HCT116 (cell line): ENCODE measurements at regions not wholly inside any gene's neighbourhood (a gene's known extent, or its start where the extent isn't known, plus 50 kb on each side); places are given as distances from the start of the nearest gene placed in this dataset.

ENCODE experiments used
- ATAC-seq: fragments of 200-7000 bp; cut with Tn5 transposase; 2 replicates; pipeline ENCODE4 v1.9.1; 2020; ENCODE audit warnings: mild to moderate bottlenecking, moderate library complexity
- BruUV-seq: library from RNA; stranded (reverse); fragments of 400-500 nt; replicated peaks from 2 replicates; lab custom pipeline; 2021; lab: Mats Ljungman, UMichigan
- CTCF ChIA-PET: fragments of 300-600 bp; sonication (Branson Sonifier 250); formaldehyde crosslinking; loops from one replicate; lab custom pipeline; 2021; ENCODE audit warnings: antibody characterized with exemption; lab: Charles Lee
- POLR2A ChIA-PET: fragments of 300-600, 350-600 bp; sonication (Branson Sonifier 250); formaldehyde crosslinking; loops from one replicate; lab custom pipeline; 2021; ENCODE audit warnings: antibody characterized with exemption; lab: Charles Lee
- RAD21 ChIA-PET, 2 experiments: fragments of 300-600 bp; sonication (Branson Sonifier 250); formaldehyde crosslinking; loops; one replicate each; lab custom pipeline; 2023; ENCODE audit warnings: low total read pairs in 2 of 2; ENCODE audit not compliant: uncharacterized antibody in 2 of 2, unreplicated experiment in 2 of 2, low non-redundant PET in 1 of 2; lab: Charles Lee
- DNase-seq: peaks from one replicate; pipeline ENCODE4 v3.0.0-alpha.2; 2010; ENCODE audit warnings: low read depth, low spot score
- H2AFZ ChIP-seq: fragments of 200-600 bp; shearing (Covaris generic), sonication (generic); 2 replicates; pipeline ENCODE4 v1.6.1; 2017; ENCODE audit warnings: low read depth, mixed run types, mixed read lengths, antibody characterized with exemption, low read length; ENCODE audit not compliant: poor library complexity, severe bottlenecking
- H3K27ac ChIP-seq: 2 replicates; pipeline ENCODE4 v1.5.1; 2012; ENCODE audit warnings: low read depth, low read length
- H3K27me3 ChIP-seq: fragments of 200-600 bp; sonication (generic); 2 replicates; pipeline ENCODE4 v1.6.1; 2016; ENCODE audit warnings: mixed run types, low read length, mixed read lengths; ENCODE audit not compliant: insufficient read depth
- H3K36me3 ChIP-seq, 2 experiments: fragments of 200-500 bp in 1 of 2; fragments of 200-600 bp in 1 of 2; sonication (Bioruptor generic) in 1 of 2; sonication (generic) in 1 of 2; 2 replicates each; pipeline versions ENCODE4 v1.5.1 to v1.6.1; 2014 to 2016; ENCODE audit warnings: low read length in 2 of 2, inconsistent platforms in 1 of 2, mixed read lengths in 1 of 2, mixed run types in 1 of 2; ENCODE audit not compliant: insufficient read depth in 2 of 2, control insufficient read depth in 1 of 2
- H3K4me1 ChIP-seq, 2 experiments: fragments of 200-600 bp in 1 of 2; sonication (generic) in 1 of 2; 2 replicates each; pipeline versions ENCODE4 v1.5.1 to v1.6.1; 2012 to 2017; ENCODE audit warnings: low read length in 2 of 2, inconsistent platforms in 1 of 2, mild to moderate bottlenecking in 1 of 2, mixed read lengths in 1 of 2, mixed run types in 1 of 2, moderate library complexity in 1 of 2; ENCODE audit not compliant: insufficient read depth in 2 of 2, control insufficient read depth in 1 of 2
- H3K4me2 ChIP-seq: fragments of 200-600 bp; sonication (generic); 2 replicates; pipeline ENCODE4 v1.6.1; 2017; ENCODE audit warnings: mixed run types, low read length, mixed read lengths
- H3K4me3 ChIP-seq, 2 experiments: fragments of 200-600 bp in 1 of 2; sonication (generic) in 1 of 2; replicated peaks in 1 of 2; 2 replicates each; pipeline ENCODE4 v1.5.1; 2011 to 2016; ENCODE audit warnings: low read length in 2 of 2, control low read depth in 1 of 2, low read depth in 1 of 2, mild to moderate bottlenecking in 1 of 2, mixed read lengths in 1 of 2, mixed run types in 1 of 2
- H3K79me2 ChIP-seq: fragments of 200-600 bp; sonication (generic); 2 replicates; pipeline ENCODE4 v1.6.1; 2017; ENCODE audit warnings: mild to moderate bottlenecking, mixed run types, low read length, moderate library complexity, mixed read lengths; ENCODE audit not compliant: insufficient read depth
- H3K9ac ChIP-seq: fragments of 200-600 bp; sonication (generic); 2 replicates; pipeline ENCODE4 v1.6.1; 2016; ENCODE audit warnings: low read length, mixed read lengths
- H3K9me2 ChIP-seq: fragments of 200-600 bp; sonication (generic), shearing (Covaris generic); 2 replicates; pipeline ENCODE4 v1.6.1; 2017; ENCODE audit warnings: mixed run types, mild to moderate bottlenecking, moderate library complexity; ENCODE audit not compliant: insufficient read depth
- H3K9me3 ChIP-seq, 2 experiments: fragments of 200-500 bp in 1 of 2; fragments of 200-600 bp in 1 of 2; sonication (Bioruptor generic) in 1 of 2; sonication (generic) in 1 of 2; 2 replicates each; pipeline ENCODE4 v1.6.1; 2014 to 2017; ENCODE audit warnings: low read length in 2 of 2, mixed read lengths in 2 of 2, inconsistent platforms in 1 of 2, low read depth in 1 of 2, mild to moderate bottlenecking in 1 of 2, mixed run types in 1 of 2, moderate library complexity in 1 of 2; ENCODE audit not compliant: control insufficient read depth in 1 of 2, insufficient read depth in 1 of 2
- H4K20me1 ChIP-seq: fragments of 200-600 bp; sonication (generic), shearing (Covaris generic); 2 replicates; pipeline ENCODE4 v1.6.1; 2017; ENCODE audit warnings: mixed run types, mild to moderate bottlenecking, moderate library complexity; ENCODE audit not compliant: insufficient read depth
- CBX3 ChIP-seq: IDR thresholded peaks from 2 replicates; pipeline ENCODE4 v1.6.1; 2012; ENCODE audit warnings: low read depth
- CEBPB ChIP-seq: IDR thresholded peaks from 2 replicates; pipeline ENCODE4 v1.6.1; 2012; ENCODE audit warnings: low read depth
- CTCF ChIP-seq, 3 experiments: fragments of 200-600 bp in 1 of 3; sonication (generic) in 1 of 3; IDR thresholded peaks in 2 of 3; conservative IDR thresholded peaks in 1 of 3; 2 replicates each; pipeline ENCODE4 v1.5.1; 2012 to 2017; ENCODE audit warnings: low read depth in 2 of 3, low read length in 2 of 3, antibody characterized with exemption in 1 of 3, borderline replicate concordance in 1 of 3, control low read depth in 1 of 3, mild to moderate bottlenecking in 1 of 3, mixed read lengths in 1 of 3, mixed run types in 1 of 3, moderate library complexity in 1 of 3; ENCODE audit not compliant: insufficient read depth in 1 of 3
- EGR1 ChIP-seq: IDR thresholded peaks from 2 replicates; pipeline ENCODE4 v1.6.1; 2012; ENCODE audit warnings: low read depth
- EZH2 ChIP-seq: fragments of 200-600 bp; sonication (generic); IDR thresholded peaks from 2 replicates; pipeline ENCODE4 v1.6.1; 2017; ENCODE audit warnings: antibody characterized with exemption, mixed run types
- EZH2phosphoT487 ChIP-seq: fragments of 200-600 bp; IDR thresholded peaks from 2 replicates; pipeline ENCODE4 v1.6.1; 2018; ENCODE audit warnings: antibody characterized with exemption, borderline replicate concordance
- FOSL1 ChIP-seq: IDR thresholded peaks from 2 replicates; pipeline ENCODE4 v1.6.1; 2012; ENCODE audit warnings: low read depth
- JUND ChIP-seq: IDR thresholded peaks from 2 replicates; pipeline ENCODE4 v1.6.1; 2012
- POLR2AphosphoS5 ChIP-seq: IDR thresholded peaks from 2 replicates; pipeline ENCODE4 v1.6.1; 2011; ENCODE audit warnings: mild to moderate bottlenecking, low read depth, low read length, moderate library complexity
- RAD21 ChIP-seq: IDR thresholded peaks from 2 replicates; pipeline ENCODE4 v1.6.1; 2012; ENCODE audit warnings: low read depth, mild to moderate bottlenecking
- SIN3A ChIP-seq: IDR thresholded peaks from 2 replicates; pipeline ENCODE4 v1.6.1; 2012; ENCODE audit warnings: low read depth
- SRF ChIP-seq: IDR thresholded peaks from 2 replicates; pipeline ENCODE4 v1.6.1; 2012; ENCODE audit warnings: low read depth
- TCF7L2 ChIP-seq: IDR thresholded peaks from 2 replicates; pipeline ENCODE4 v1.7.0; 2011; ENCODE audit warnings: borderline replicate concordance, inconsistent platforms; ENCODE audit not compliant: insufficient read depth, insufficient read length; ENCODE audit errors: extremely low read depth
- YY1 ChIP-seq: IDR thresholded peaks from 2 replicates; pipeline ENCODE4 v1.6.1; 2011; ENCODE audit warnings: low read length, low read depth, moderate library complexity, mild to moderate bottlenecking; ENCODE audit not compliant: insufficient replicate concordance; ENCODE audit errors: extremely low read depth
- ZFX ChIP-seq: fragments of 450-650 bp; IDR thresholded peaks from 2 replicates; pipeline ENCODE4 v1.6.1; 2017
- intact Hi-C: fragments of 100-400 bp; cut with micrococcal nuclease; formaldehyde crosslinking; loops from 2 replicates; pipeline ENCODE4 v1.10.0; 2022
- TF ChIP-seq, protein P1 (sequence below): IDR thresholded peaks from 2 replicates; pipeline ENCODE4 v1.6.1; 2012; ENCODE audit warnings: low read depth
- TF ChIP-seq, protein P2 (sequence below): IDR thresholded peaks from 2 replicates; pipeline ENCODE4 v1.6.1; 2011; ENCODE audit warnings: mild to moderate bottlenecking, low read length, moderate library complexity; ENCODE audit not compliant: insufficient replicate concordance; ENCODE audit errors: extremely low read depth

DNA sequence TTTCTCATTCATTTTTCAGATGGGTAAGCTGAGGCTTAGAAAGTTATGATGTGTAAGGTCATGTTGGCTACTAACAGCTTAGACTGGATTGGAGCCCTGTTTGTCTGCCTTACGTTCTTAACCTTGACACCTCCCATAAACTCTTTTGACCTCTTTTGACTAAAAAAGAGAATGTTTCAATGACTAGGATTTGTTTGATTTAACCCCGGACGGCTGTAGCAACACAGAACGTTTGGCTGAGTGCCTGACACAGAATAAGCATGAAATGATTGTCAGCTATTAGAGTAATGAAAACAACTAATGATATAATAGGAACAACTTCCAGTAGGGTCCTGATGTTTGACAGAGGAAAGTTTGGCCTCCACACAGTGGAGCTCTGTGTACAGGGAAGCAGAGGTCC is 83.3 kb upstream of the PDZD8 start:
- TF ChIP-seq SRF, result no peak
- no peak for TF ChIP-seq TCF7L2
- no peak for TF ChIP-seq POLR2AphosphoS5
- no peak for TF ChIP-seq CTCF (IDR thresholded peaks at IDR 0.05 in 2 of 3, conservative IDR thresholded peaks at IDR 0.05 in 1 of 3; ENCODE audit: borderline replicate concordance in 1 of 3, insufficient read depth in 1 of 3, low read depth in 2 of 3, low read length in 2 of 3)
- TF ChIP-seq SIN3A, result no peak
- TF ChIP-seq, protein P1, sequence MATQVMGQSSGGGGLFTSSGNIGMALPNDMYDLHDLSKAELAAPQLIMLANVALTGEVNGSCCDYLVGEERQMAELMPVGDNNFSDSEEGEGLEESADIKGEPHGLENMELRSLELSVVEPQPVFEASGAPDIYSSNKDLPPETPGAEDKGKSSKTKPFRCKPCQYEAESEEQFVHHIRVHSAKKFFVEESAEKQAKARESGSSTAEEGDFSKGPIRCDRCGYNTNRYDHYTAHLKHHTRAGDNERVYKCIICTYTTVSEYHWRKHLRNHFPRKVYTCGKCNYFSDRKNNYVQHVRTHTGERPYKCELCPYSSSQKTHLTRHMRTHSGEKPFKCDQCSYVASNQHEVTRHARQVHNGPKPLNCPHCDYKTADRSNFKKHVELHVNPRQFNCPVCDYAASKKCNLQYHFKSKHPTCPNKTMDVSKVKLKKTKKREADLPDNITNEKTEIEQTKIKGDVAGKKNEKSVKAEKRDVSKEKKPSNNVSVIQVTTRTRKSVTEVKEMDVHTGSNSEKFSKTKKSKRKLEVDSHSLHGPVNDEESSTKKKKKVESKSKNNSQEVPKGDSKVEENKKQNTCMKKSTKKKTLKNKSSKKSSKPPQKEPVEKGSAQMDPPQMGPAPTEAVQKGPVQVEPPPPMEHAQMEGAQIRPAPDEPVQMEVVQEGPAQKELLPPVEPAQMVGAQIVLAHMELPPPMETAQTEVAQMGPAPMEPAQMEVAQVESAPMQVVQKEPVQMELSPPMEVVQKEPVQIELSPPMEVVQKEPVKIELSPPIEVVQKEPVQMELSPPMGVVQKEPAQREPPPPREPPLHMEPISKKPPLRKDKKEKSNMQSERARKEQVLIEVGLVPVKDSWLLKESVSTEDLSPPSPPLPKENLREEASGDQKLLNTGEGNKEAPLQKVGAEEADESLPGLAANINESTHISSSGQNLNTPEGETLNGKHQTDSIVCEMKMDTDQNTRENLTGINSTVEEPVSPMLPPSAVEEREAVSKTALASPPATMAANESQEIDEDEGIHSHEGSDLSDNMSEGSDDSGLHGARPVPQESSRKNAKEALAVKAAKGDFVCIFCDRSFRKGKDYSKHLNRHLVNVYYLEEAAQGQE, result no peak
- no peak for TF ChIP-seq JUND
- no peak for TF ChIP-seq CEBPB
- TF ChIP-seq, protein P2, sequence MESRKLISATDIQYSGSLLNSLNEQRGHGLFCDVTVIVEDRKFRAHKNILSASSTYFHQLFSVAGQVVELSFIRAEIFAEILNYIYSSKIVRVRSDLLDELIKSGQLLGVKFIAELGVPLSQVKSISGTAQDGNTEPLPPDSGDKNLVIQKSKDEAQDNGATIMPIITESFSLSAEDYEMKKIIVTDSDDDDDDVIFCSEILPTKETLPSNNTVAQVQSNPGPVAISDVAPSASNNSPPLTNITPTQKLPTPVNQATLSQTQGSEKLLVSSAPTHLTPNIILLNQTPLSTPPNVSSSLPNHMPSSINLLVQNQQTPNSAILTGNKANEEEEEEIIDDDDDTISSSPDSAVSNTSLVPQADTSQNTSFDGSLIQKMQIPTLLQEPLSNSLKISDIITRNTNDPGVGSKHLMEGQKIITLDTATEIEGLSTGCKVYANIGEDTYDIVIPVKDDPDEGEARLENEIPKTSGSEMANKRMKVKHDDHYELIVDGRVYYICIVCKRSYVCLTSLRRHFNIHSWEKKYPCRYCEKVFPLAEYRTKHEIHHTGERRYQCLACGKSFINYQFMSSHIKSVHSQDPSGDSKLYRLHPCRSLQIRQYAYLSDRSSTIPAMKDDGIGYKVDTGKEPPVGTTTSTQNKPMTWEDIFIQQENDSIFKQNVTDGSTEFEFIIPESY, result no peak
- TF ChIP-seq FOSL1, result no peak
- TF ChIP-seq EGR1, result no peak
- TF ChIP-seq RAD21, result no peak
- TF ChIP-seq EZH2, result no peak
- TF ChIP-seq ZFX, result no peak
- TF ChIP-seq YY1, result no peak
- TF ChIP-seq EZH2phosphoT487, result no peak
- no peak for TF ChIP-seq CBX3
- Histone ChIP-seq H3K4me2 (no peak overlapping the region), H3K9me2 (no peaks in the 10 kb centered on the region), H3K27me3 (no peaks in the 10 kb centered on the region), H3K9me3 (peaks cover 0 to 9% of the 10 kb centered on the region in 2 experiments; a peak in 1 of 4 replicates), H4K20me1 (no peaks in the 10 kb centered on the region), H2AFZ (no peak overlapping the region), H3K27ac (no peak overlapping the region), H3K79me2 (no peaks in the 10 kb centered on the region), H3K4me3 (no peak overlapping the region), H3K4me1 (peaks cover 11 to 34% of the 10 kb centered on the region in 2 experiments), H3K9ac (no peak overlapping the region), H3K36me3 (no peaks in the 10 kb centered on the region)
- no peak for ATAC-seq
- DNase-seq, result no peak
- POLR2A ChIA-PET, result interaction anchor here (1.2 kb wide), 1 partner anchor 19 kb away, joined by 3 read pairs; no protein-coding TSS in a partner anchor
- intact Hi-C loops, result no loop called here
- BruUV-seq, result no TSS peak
- RAD21 ChIA-PET, result no interaction called here
- CTCF ChIA-PET, result interaction anchor here (4.0 kb wide), 1 partner anchor 16 kb away, joined by 37 read pairs; no protein-coding TSS in a partner anchor
